ENCODE measurements at regions not wholly inside any gene's neighbourhood (a gene's known extent, or its start where the extent isn't known, plus 50 kb on each side); places are given as distances from the start of the nearest gene placed in this dataset.

DNA sequence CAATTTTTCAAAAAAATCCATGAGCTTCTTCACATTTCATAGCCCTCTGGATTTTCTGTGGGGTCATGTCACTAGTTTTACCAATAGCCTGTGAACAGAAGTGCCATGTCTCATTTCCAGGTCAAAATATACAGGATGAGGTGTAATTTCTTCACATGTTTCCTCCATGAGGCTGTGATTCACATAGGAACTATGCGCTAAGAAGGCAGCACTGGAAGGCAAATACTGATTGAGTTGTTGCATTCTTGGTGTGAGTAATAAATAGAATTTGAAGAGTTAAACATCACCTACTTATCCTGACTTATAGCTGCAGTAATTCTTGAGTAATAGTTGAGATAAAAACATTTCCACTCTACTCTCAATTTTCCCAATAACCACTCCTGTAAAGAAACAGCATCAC, 442.3 kb downstream of the HAO1 start:
- no peaks in the 10 kb centered on the region for H3K4me1 Mint-ChIP-seq
- H3K36me3 Mint-ChIP-seq: peaks cover 0 to 5% of the 10 kb centered on the region in 2 donors
- DNase-seq (no peak), ATAC-seq (ENCODE audit: low read depth in 2 of 2) (no peak)
- H3K9me3 Mint-ChIP-seq: peaks cover 0 to 17% (median 8%) of the 10 kb centered on the region in 7 donors
- no peak overlapping the region for H3K27ac Mint-ChIP-seq
- H3K27me3 Mint-ChIP-seq: no peaks in the 10 kb centered on the region
- H3K4me3 Mint-ChIP-seq: no peak overlapping the region

DNA sequence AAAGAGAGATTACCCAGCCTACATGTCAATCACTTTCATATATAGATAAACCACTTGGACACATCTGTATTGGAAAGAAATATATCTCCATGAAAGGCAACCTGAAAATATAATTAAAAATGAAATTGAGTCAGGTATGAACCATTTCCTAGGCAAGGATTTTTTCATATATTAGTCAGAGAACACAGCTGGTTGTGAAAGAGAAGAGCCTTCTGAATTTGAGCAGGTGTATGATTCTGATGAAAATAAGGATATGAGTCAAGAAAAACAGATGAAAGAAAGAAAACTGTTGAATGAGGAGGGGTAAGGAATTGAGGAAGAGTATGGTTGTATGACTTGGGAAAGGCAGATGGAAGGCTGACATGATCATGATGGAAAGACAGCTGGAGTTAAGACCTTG, 441.1 kb downstream of the HAO1 start:
- no peaks in the 10 kb centered on the region for H3K4me1 Mint-ChIP-seq
- no peaks in the 10 kb centered on the region for H3K27me3 Mint-ChIP-seq
- no peak for ATAC-seq (ENCODE audit: low read depth in 2 of 2)
- H3K4me3 Mint-ChIP-seq: no peak overlapping the region
- H3K36me3 Mint-ChIP-seq: peaks cover 0 to 4% of the 10 kb centered on the region in 2 donors
- peaks cover 0 to 8% (median 4%) of the 10 kb centered on the region in 7 donors for H3K9me3 Mint-ChIP-seq
- DNase-seq: no peak
- H3K27ac Mint-ChIP-seq: no peak overlapping the region

DNA sequence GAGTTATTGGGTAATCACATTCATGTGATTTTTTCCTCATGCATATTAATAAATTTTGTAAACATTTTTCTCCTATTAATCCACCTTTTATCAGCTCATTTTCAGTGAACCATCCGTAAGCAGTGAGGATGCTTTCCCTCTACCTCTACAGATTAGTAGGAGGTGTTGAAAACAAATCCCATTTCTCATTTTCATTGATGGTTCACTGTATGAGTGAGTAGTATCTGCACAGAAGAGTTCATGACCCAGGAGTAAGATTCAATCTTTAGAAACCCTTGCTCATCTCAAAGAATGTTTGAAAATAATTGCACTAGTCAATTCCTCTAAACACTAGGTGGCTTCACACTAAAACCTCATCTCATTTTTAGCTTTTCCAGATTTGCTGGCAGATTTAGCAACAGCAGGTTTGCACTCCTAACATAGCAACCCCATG, 440.0 kb downstream of the HAO1 start:
- H3K27me3 Mint-ChIP-seq: no peaks in the 10 kb centered on the region
- no peaks in the 10 kb centered on the region for H3K36me3 Mint-ChIP-seq
- no peak overlapping the region for H3K4me3 Mint-ChIP-seq
- ATAC-seq (ENCODE audit: low read depth in 2 of 2): no peak
- no peaks in the 10 kb centered on the region for H3K4me1 Mint-ChIP-seq
- no peak for DNase-seq
- H3K27ac Mint-ChIP-seq: no peak overlapping the region
- H3K9me3 Mint-ChIP-seq: peaks cover 0 to under 1% (median 0%) of the 10 kb centered on the region in 7 donors

DNA sequence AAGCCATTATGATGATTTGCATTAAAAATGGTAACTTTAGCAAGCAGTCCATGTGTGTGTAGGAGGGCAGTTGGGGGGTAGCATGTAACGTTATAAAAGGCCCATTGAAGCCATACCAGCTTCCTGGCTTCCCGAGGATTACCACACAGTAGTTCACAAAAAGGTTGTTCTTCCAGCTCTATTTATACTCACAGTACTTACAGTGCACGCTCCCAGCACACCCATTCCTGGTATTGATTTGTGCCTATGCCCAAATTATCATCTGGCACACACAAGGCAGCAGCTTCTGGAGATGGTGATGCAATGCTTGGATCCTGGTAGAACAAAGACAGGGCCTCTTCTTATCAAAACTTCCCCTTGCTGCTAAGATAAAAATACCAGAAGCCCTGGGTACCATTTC, 436.8 kb downstream of the HAO1 start:
- Mint-ChIP-seq H3K9me3 (peaks cover 0 to 2% (median 0%) of the 10 kb centered on the region in 7 donors), H3K27ac (no peak overlapping the region), H3K4me1 (no peaks in the 10 kb centered on the region), H3K27me3 (no peaks in the 10 kb centered on the region), H3K36me3 (no peaks in the 10 kb centered on the region), H3K4me3 (no peak overlapping the region)
- no peak for DNase-seq
- ATAC-seq (ENCODE audit: low read depth in 2 of 2): no peak

DNA sequence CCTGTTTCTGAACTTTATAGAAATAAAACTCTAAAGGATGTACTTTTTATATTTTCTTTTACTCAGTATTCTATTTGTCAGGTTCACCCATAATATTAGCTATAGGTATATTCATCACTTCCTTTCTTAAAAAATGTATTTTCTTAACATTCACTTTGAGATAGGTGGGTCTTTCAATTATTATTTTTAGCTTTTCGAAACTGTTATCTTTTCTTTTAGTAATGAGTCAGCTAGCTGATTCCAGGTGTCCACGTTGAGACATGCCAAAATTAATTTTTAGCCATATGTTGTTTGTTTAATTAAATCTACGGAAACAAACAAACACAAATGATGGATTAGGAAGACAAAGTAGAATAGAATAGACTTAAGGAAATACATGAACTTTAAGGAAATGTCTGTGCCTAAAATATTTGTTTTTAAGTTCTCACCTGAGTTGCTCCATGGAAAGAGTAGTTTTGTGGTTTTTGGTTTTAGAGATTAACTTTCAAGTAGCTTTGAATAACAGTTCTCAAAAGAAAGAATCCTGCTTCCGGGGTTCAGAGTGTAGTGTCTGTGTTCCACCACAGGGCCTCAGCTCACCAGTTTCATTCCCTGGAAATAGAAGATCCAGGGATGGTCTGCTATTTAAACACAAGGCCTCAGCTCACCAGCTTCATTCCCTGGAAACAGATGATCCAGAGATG, 435.0 kb downstream of the HAO1 start:
- H3K4me1 Mint-ChIP-seq: no peaks in the 10 kb centered on the region
- ATAC-seq (ENCODE audit: low read depth in 2 of 2) (no peak), DNase-seq (no peak)
- no peaks in the 10 kb centered on the region for H3K27me3 Mint-ChIP-seq
- no peak overlapping the region for H3K4me3 Mint-ChIP-seq
- H3K9me3 Mint-ChIP-seq: peaks cover 0 to 3% (median 0%) of the 10 kb centered on the region in 7 donors
- H3K36me3 Mint-ChIP-seq: no peaks in the 10 kb centered on the region
- no peak overlapping the region for H3K27ac Mint-ChIP-seq

DNA sequence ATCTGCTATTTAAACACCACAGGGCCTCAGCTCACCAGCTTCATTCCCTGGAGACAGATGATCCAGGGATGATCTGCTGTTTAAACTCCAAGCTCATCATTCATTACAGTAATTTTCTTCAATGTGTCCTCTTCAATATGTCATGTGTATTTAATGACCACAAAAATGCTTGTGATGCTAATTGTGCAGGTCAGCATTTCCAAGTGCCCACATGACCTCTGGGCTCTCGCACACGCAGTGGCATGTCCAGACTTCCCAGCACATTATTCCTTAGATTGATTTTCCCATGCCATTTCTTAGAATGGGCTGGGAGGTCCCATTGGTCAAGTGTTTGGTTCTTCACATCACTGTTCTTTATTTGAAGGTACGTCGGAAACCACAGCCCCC, 434.4 kb downstream of the HAO1 start:
- Mint-ChIP-seq H3K9me3 (peaks cover 0 to 3% (median 0%) of the 10 kb centered on the region in 7 donors), H3K36me3 (no peaks in the 10 kb centered on the region), H3K4me3 (no peak overlapping the region), H3K4me1 (no peaks in the 10 kb centered on the region), H3K27ac (no peak overlapping the region), H3K27me3 (no peaks in the 10 kb centered on the region)
- ATAC-seq (ENCODE audit: low read depth in 2 of 2) (no peak), DNase-seq (no peak)

DNA sequence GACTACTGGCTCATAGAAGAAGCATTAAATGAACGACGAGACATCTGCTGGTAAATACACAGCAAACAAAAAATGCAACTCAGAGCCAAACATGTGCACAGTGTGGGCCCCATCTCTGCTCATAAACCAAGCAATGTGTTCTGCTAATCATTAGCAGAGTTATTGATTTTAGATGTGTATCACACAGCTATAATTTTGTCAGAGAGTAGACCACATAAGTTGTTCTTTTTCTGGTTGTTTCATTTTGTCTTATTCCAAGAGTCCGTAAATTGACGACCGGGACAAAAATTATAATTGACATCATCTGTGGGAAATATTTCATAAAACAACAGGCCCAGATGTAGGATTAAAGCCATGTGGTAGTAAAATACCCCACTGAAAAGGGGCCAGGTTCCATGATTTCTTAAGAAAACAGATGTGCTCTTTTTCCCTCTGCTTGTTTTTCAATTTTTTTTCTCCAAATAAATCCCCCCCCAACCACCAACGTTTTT, 423.6 kb downstream of the HAO1 start:
- H3K27ac Mint-ChIP-seq: no peak overlapping the region
- DNase-seq (no peak), ATAC-seq (ENCODE audit: low read depth in 2 of 2) (no peak)
- H3K4me1 Mint-ChIP-seq: no peaks in the 10 kb centered on the region
- H3K4me3 Mint-ChIP-seq: no peak overlapping the region
- H3K27me3 Mint-ChIP-seq: peaks cover 0 to 9% (median 4%) of the 10 kb centered on the region in 3 donors
- H3K9me3 Mint-ChIP-seq: peaks cover 0 to 10% (median 0%) of the 10 kb centered on the region in 7 donors
- no peaks in the 10 kb centered on the region for H3K36me3 Mint-ChIP-seq

DNA sequence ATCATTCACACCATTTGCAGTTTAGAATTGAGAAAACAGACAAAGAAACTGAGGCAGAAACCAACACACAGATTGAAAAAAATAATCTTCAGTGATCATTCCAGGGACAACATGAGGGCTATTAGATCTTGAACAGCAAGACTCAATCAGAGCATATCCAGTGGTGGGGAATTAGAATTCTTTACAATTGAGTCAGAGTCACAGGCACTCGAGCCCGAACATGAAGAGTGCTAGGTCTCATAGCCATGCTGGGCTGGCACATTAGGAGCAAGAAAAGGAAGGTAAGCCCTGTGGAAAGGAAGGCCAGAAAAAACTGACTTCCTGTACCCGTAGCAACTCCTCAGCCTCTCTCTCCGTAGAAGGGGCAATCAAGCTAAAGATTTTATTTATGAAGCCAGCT, 419.9 kb downstream of the HAO1 start:
- Mint-ChIP-seq H3K9me3 (peaks cover 0 to 11% (median 0%) of the 10 kb centered on the region in 7 donors), H3K36me3 (no peaks in the 10 kb centered on the region), H3K4me3 (peak overlapping the region in 1 of 8 donors; percentile 10), H3K27ac (no peak overlapping the region), H3K27me3 (peaks cover 0 to 5% (median 0%) of the 10 kb centered on the region in 3 donors), H3K4me1 (no peaks in the 10 kb centered on the region)
- DNase-seq (no peak), ATAC-seq (ENCODE audit: low read depth in 2 of 2) (no peak)

DNA sequence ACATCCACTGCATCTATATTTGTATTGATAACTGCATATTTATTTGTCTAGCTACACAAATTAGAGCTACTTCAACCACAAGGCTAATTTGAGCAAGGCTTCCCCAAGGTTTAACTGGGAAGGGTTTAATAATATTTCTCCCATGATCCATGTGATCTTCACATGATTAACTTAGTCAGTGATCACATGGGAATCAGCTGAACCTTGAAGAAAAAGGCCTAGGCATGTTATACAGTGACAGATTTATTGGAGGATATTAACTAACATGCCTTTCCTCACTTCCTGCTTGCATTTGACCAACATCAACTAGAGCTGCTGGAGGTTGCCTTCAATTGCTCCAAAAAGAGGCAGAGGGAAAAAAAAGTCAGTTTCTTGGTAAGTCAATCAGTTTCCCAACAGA, 417.0 kb downstream of the HAO1 start:
- Mint-ChIP-seq H3K4me3 (no peak overlapping the region), H3K27ac (no peak overlapping the region), H3K9me3 (peaks cover 0 to 17% (median 5%) of the 10 kb centered on the region in 7 donors), H3K27me3 (peaks cover 0 to 5% (median 0%) of the 10 kb centered on the region in 3 donors), H3K4me1 (no peaks in the 10 kb centered on the region), H3K36me3 (no peaks in the 10 kb centered on the region)
- ATAC-seq (ENCODE audit: low read depth in 2 of 2) (no peak), DNase-seq (no peak)

DNA sequence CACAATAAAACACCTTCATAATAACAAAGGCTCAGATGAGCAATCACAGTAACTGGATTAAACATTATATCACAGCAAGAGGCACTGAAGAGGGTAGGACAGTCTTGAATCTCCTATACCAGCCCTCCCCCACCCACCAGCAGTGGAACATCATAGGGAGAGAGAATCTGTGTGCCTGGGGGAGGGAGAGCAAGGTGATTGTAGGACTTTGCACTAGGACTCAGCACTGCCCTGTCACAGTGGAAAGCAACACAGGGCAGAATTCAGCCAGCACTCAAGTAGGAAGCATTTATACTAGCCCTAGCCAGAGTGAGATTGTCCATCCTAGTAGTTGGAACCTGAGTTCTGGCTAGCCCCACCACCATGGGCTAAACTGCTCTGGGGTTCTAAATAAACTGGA, 400.2 kb downstream of the HAO1 start:
- no peaks in the 10 kb centered on the region for H3K4me1 Mint-ChIP-seq
- no peaks in the 10 kb centered on the region for H3K36me3 Mint-ChIP-seq
- H3K9me3 Mint-ChIP-seq: peaks cover 0 to 6% (median 2%) of the 10 kb centered on the region in 7 donors
- no peak overlapping the region for H3K27ac Mint-ChIP-seq
- H3K27me3 Mint-ChIP-seq: no peaks in the 10 kb centered on the region
- ATAC-seq (ENCODE audit: low read depth in 2 of 2): no peak
- DNase-seq: no peak
- no peak overlapping the region for H3K4me3 Mint-ChIP-seq

DNA sequence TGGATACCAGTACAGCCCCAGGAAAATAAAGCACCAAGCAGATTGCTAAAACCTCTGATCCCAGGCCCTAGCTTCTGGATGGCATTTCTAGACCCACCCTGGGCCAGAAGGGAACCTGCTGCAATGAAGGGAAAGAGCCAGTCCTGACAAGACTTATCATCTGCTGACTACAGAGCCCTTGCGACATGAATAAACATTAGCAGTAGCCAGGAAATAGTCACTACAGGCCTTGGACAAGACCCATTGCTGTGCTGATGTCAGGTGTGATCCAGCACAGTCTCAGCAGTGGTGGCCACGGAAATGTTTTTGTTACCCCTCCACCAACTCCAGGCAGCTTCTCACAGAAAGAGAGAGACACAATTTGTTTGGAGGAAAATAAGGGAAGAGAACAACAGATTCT, 399.3 kb downstream of the HAO1 start:
- ATAC-seq (ENCODE audit: low read depth in 2 of 2) (no peak), DNase-seq (no peak)
- H3K9me3 Mint-ChIP-seq: peaks cover 0 to 6% (median 2%) of the 10 kb centered on the region in 7 donors
- H3K4me1 Mint-ChIP-seq: no peaks in the 10 kb centered on the region
- no peaks in the 10 kb centered on the region for H3K36me3 Mint-ChIP-seq
- no peaks in the 10 kb centered on the region for H3K27me3 Mint-ChIP-seq
- no peak overlapping the region for H3K4me3 Mint-ChIP-seq
- H3K27ac Mint-ChIP-seq: no peak overlapping the region

DNA sequence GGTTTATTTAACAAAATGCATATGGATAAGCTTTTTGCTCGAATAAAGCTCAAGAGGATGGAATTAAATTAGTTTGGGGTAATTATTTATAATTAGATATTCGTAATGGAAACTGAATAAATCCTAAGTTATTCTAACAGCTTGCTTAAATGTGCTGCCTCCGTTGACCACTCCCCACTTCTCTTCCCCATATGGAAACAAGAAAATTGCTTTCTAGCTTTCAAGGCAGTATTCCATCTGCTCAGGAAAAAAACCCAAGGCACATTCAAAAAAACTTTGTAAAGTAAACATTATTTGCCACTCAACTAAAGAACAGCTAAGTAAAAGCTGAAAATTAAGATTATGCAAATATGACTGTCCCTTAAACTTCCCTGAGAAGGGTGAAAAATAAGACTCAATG, 369.2 kb downstream of the HAO1 start:
- Mint-ChIP-seq H3K4me1 (no peaks in the 10 kb centered on the region), H3K27me3 (no peaks in the 10 kb centered on the region)

DNA sequence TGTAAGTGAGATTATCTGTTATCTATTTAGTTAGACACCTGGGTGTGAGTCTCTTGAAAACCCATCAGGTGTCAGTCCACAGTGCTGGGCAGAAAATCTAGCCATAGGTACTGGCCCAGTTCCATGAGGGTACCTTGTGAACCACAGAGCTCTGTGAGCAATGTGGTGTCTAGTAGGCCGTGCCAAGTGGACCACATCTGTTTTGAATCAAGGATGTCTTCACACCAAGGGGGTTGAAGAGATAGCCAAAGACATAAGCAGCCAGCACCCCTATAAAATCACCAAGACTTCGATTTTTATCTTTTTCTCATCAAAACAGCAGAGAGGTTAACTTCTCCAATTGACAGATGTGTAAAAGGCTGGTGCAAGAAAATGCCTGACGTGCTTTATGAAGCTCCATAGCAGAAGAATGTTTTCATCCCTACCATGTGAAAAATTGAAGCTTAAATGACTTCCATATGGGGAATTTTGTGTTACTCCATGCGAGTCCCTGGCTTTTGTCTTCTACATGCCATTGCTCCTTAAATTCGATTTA, 368.7 kb downstream of the HAO1 start:
- no peak for ATAC-seq (ENCODE audit: low read depth in 2 of 2)

More for the DNA sequence above, 369.2 kb downstream of the HAO1 start:
- Mint-ChIP-seq H3K36me3 (no peaks in the 10 kb centered on the region), H3K27ac (no peak overlapping the region), H3K9me3 (peaks cover 0 to 8% (median 0%) of the 10 kb centered on the region in 7 donors), H3K4me3 (no peak overlapping the region)
- DNase-seq (no peak), ATAC-seq (ENCODE audit: low read depth in 2 of 2) (no peak)

DNA sequence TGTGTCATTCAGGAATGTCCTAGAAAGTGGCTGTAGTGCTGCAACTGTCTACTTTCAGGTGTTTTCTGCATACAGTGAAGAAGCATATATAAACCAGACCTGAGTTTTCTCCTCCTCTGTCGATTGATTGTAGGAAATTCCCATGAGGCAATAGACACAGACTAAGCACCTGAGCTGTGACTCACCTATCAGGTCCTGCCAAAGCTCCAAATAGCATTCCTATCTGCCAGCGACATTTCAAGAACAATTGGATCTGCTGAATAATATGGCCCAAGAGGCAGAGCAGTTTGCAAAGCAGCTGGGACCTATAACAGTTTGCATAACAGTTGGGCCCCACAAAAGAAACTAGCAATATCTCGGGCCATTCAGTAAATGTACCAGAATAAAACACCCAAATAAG, 360.4 kb downstream of the HAO1 start:
- ATAC-seq (ENCODE audit: low read depth in 2 of 2): no peak
- no peaks in the 10 kb centered on the region for H3K4me1 Mint-ChIP-seq
- H3K27ac Mint-ChIP-seq: no peak overlapping the region

More for the DNA sequence above, 368.7 kb downstream of the HAO1 start:
- Mint-ChIP-seq H3K36me3 (no peaks in the 10 kb centered on the region), H3K4me3 (no peak overlapping the region), H3K4me1 (no peaks in the 10 kb centered on the region), H3K27me3 (no peaks in the 10 kb centered on the region), H3K9me3 (peaks cover 0 to 10% (median 0%) of the 10 kb centered on the region in 7 donors), H3K27ac (no peak overlapping the region)
- DNase-seq: no peak

More for the DNA sequence above, 360.4 kb downstream of the HAO1 start:
- no peak for DNase-seq
- peaks cover 0 to 10% (median 1%) of the 10 kb centered on the region in 7 donors for H3K9me3 Mint-ChIP-seq
- no peak overlapping the region for H3K4me3 Mint-ChIP-seq
- no peaks in the 10 kb centered on the region for H3K36me3 Mint-ChIP-seq
- H3K27me3 Mint-ChIP-seq: no peaks in the 10 kb centered on the region

All from naive B cell (primary cell).